Vagina (tissue), 2 donors: ENCODE measurements at regions not wholly inside any gene's neighbourhood (a gene's known extent, or its start where the extent isn't known, plus 50 kb on each side); places are given as distances from the start of the nearest gene placed in this dataset.

Experiments
- DNase-seq, 2 donors: peaks; one replicate each; pipeline ENCODE4 v3.0.0-alpha.2; 2017; ENCODE audit errors: extremely low spot score in 2 of 2
- H3K27ac ChIP-seq: fragments of 200-600 bp; sonication (generic); one replicate; pipeline ENCODE4 v1.5.1; 2019
- H3K27me3 ChIP-seq: fragments of 200-600 bp; sonication (generic); one replicate; pipeline ENCODE4 v1.5.1; 2019
- H3K36me3 ChIP-seq, 2 donors: fragments of 200-600 bp; sonication (generic); one replicate each; pipeline ENCODE4 v1.5.1; 2017 to 2019
- H3K4me1 ChIP-seq: fragments of 200-600 bp; sonication (generic); one replicate; pipeline ENCODE4 v1.5.1; 2019
- H3K4me3 ChIP-seq, 2 donors: fragments of 200-600 bp; sonication (generic); 1 replicate in 1 of 2; 2 replicates in 1 of 2; pipeline ENCODE4 v1.5.1; 2016 to 2019
- H3K9me3 ChIP-seq: fragments of 200-600 bp; sonication (generic); one replicate; pipeline ENCODE4 v1.5.1; 2019
- CTCF ChIP-seq, 3 experiments: fragments of 450-650 bp in 2 of 3; fragments of 200-600 bp in 1 of 3; sonication (generic) in 1 of 3; IDR thresholded peaks; one replicate each; pipeline ENCODE4 v1.5.1; 2017 to 2019; ENCODE audit warnings: antibody characterized with exemption in 3 of 3, mild to moderate bottlenecking in 2 of 3, moderate library complexity in 2 of 3
- POLR2A ChIP-seq, 2 donors: fragments of 450-650 bp; IDR thresholded peaks; one replicate each; pipeline ENCODE4 v1.6.1; 2017; ENCODE audit warnings: antibody characterized with exemption in 2 of 2, mild to moderate bottlenecking in 2 of 2, moderate library complexity in 2 of 2
- POLR2AphosphoS5 ChIP-seq, 2 donors: sonication (generic); formaldehyde crosslinking; IDR thresholded peaks; one replicate each; pipeline ENCODE4 v1.9.0; 2017; ENCODE audit warnings: antibody characterized with exemption in 2 of 2, mild to moderate bottlenecking in 2 of 2, low read depth in 1 of 2; ENCODE audit not compliant: insufficient read depth in 1 of 2
- intact Hi-C: fragments of 100-400 bp; cut with DNase I; formaldehyde crosslinking; loops from one replicate; pipeline ENCODE4 v1.15.1; 2023

GRCh38 chr2:134774786-134775641 is 56.2 kb upstream of the TMEM163 start:
- Histone ChIP-seq H3K4me1 (no peaks in the 10 kb centered on the region), H3K9me3 (no peaks in the 10 kb centered on the region), H3K27ac (no peak overlapping the region), H3K36me3 (no peaks in the 10 kb centered on the region), H3K4me3 (no peak overlapping the region), H3K27me3 (no peaks in the 10 kb centered on the region)
- intact Hi-C loops, result no loop called here
- TF ChIP-seq CTCF (IDR thresholded peaks at IDR 0.05), result no peak
- TF ChIP-seq POLR2AphosphoS5 (IDR thresholded peaks at IDR 0.05; ENCODE audit: insufficient read depth in 1 of 2, low read depth in 1 of 2), result no peak
- TF ChIP-seq POLR2A (IDR thresholded peaks at IDR 0.05), result no peak
- no peak for DNase-seq

GRCh38 chr2:134776836-134777235 is 58.0 kb upstream of the TMEM163 start:
- peak in 1 of 2 donors; percentile 58 for DNase-seq
- H3K27ac ChIP-seq, result no peak overlapping the region
- no peaks in the 10 kb centered on the region for H3K36me3 ChIP-seq
- intact Hi-C loops, result no loop called here
- no peak for TF ChIP-seq POLR2AphosphoS5 (IDR thresholded peaks at IDR 0.05; ENCODE audit: insufficient read depth in 1 of 2, low read depth in 1 of 2)
- no peak for TF ChIP-seq CTCF (IDR thresholded peaks at IDR 0.05)
- TF ChIP-seq POLR2A (IDR thresholded peaks at IDR 0.05), result no peak
- no peaks in the 10 kb centered on the region for H3K4me1 ChIP-seq
- H3K27me3 ChIP-seq, result no peaks in the 10 kb centered on the region
- H3K4me3 ChIP-seq, result no peak overlapping the region
- no peaks in the 10 kb centered on the region for H3K9me3 ChIP-seq

GRCh38 chr2:134777593-134777992 is 58.8 kb upstream of the TMEM163 start:
- TF ChIP-seq POLR2AphosphoS5 (IDR thresholded peaks at IDR 0.05; ENCODE audit: insufficient read depth in 1 of 2, low read depth in 1 of 2) (no peak), CTCF (IDR thresholded peaks at IDR 0.05) (no peak), POLR2A (IDR thresholded peaks at IDR 0.05) (no peak)
- no peaks in the 10 kb centered on the region for H3K9me3 ChIP-seq
- peak in 1 of 2 donors; percentile 11 for DNase-seq
- intact Hi-C loops, result no loop called here
- H3K4me1 ChIP-seq, result no peaks in the 10 kb centered on the region
- H3K27ac ChIP-seq, result no peak overlapping the region
- H3K27me3 ChIP-seq, result no peaks in the 10 kb centered on the region
- no peaks in the 10 kb centered on the region for H3K36me3 ChIP-seq
- H3K4me3 ChIP-seq, result no peak overlapping the region

GRCh38 chr2:134778372-134778771 is 59.6 kb upstream of the TMEM163 start:
- intact Hi-C loops, result no loop called here
- TF ChIP-seq CTCF (IDR thresholded peaks at IDR 0.05), result no peak
- no peak for TF ChIP-seq POLR2A (IDR thresholded peaks at IDR 0.05)
- no peak for TF ChIP-seq POLR2AphosphoS5 (IDR thresholded peaks at IDR 0.05; ENCODE audit: insufficient read depth in 1 of 2, low read depth in 1 of 2)
- no peaks in the 10 kb centered on the region for H3K4me1 ChIP-seq
- no peaks in the 10 kb centered on the region for H3K36me3 ChIP-seq
- H3K27me3 ChIP-seq, result no peaks in the 10 kb centered on the region
- H3K9me3 ChIP-seq, result no peaks in the 10 kb centered on the region
- H3K27ac ChIP-seq, result no peak overlapping the region
- DNase-seq, result peak in 1 of 2 donors; percentile 37
- no peak overlapping the region for H3K4me3 ChIP-seq

- Histone ChIP-seq H3K36me3 (no peaks in the 10 kb centered on the region), H3K27ac (no peak overlapping the region), H3K9me3 (no peaks in the 10 kb centered on the region), H3K4me1 (no peaks in the 10 kb centered on the region), H3K27me3 (no peaks in the 10 kb centered on the region), H3K4me3 (no peak overlapping the region)
- DNase-seq, result no peak
- TF ChIP-seq POLR2AphosphoS5 (IDR thresholded peaks at IDR 0.05; ENCODE audit: insufficient read depth in 1 of 2, low read depth in 1 of 2) (no peak), POLR2A (IDR thresholded peaks at IDR 0.05) (no peak), CTCF (IDR thresholded peaks at IDR 0.05) (no peak)
- intact Hi-C loops, result no loop called here
Observed at GRCh38 chr2:134780972-134781371, 57.4 kb upstream of the ACMSD start.
